HG03342 (cell line): ENCODE measurements at regions not wholly inside any gene's neighbourhood (a gene's known extent, or its start where the extent isn't known, plus 50 kb on each side); places are given as distances from the start of the nearest gene placed in this dataset.
"Not testable (repeated sequence)": the region's sequence is repeated elsewhere in the genome, so short reads cannot be mapped to it uniquely, and the experiment has no call there.

ENCODE experiments used
- ATAC-seq: cut with Tn5 transposase; IDR thresholded peaks from one replicate; pipeline ENCODE4 v1.9.1; 2021; ENCODE audit warnings: mild to moderate bottlenecking, moderate library complexity; ENCODE audit not compliant: unreplicated experiment

DNA sequence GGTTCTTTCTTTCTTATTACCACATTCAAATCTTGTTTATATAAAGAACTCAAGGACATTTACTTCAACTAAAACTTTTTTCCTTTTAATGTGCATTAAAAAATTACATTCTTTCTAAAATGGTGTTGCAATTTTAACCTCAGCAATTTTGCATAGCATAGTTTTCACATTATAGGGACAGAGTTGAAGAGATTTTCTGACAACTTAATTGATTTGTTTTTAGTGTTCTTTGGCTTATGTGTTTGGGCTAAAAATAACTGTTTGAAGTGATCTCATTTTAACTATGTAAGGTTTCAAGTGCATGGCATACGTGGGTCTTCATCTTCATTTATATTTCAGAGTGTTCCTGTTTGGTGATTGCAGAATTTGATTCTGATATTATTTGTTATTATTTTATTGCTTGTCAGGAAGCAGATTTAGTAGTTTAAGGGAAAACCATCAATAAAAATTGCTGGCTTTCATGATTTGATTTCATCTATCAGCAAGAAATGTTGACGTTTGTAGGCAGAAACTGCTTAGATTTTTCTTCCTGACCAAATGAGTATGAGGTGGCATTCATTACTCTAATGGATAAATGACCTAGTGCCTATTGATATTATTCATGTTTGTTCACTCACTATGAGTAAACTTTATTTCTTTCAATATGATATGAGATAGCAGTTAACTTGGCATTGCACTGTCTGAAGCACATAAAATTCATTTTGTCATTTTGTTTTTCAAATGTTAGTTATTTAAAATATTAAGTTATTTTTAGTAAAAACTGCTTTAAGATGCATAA, 398.4 kb downstream of the NUP35 start:
- no peak for ATAC-seq

DNA sequence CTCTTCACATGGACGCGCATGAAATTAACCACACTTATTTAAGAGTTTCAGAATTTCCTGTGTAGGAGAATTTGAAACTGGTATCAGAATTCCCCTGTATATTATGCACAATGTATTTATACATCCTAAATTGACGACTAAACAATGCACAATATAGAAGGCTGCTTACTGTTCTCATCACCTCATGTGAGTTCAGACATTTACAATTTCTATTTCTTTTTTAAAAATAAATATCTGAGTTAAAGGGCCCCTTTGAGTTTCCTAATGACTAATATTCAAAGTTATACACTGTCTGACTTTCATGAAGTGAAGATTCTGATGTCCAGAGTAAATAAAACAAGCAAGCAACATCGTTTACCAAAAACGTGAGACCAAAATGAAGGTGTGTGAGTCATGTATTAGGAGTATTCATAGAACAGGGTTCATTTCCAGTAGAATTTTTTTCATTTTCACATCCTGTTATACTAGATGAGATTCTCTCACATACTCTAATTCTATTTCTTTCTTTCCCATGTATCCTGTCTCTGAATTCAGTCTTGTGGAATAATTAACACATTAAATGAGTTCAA, 406.2 kb downstream of the NUP35 start:
- peak; percentile 56 for ATAC-seq

DNA sequence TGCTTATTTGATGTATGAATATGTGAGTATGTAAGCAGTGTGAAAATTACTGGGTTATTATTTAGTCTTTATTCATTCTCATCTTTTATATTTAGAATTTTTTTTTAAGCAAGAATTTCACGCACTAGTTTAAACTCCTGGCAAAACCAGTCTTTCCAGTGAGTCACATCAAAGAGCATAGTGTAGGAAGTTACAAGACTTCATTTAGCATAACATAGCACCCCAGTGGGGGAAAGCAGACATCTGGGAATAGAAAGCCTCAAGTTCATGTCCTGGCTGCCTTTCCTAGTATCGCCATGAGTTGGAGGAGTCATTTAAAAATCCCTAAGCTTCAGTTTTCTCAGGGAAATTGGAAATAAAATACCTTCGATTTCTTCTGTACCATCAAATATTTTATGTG, 408.3 kb downstream of the NUP35 start:
- no peak for ATAC-seq

DNA sequence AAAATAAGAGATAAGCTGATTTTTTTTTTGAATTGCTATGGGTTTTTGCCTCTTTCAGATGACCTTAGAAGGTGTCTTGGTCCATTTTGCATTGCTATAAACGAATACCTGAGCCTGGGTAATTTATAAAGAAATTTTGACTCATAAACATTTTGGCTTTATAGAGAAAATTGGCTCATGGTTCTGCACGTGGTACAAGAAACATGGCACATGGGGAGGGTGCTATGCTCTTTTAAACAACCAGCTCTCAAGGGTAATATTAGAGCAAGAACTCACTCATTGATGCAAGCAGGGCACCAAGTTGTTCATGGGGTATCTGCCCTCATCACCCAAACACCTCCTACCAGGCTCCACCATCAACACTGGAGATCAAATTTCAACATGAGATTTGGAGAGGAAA, 408.8 kb downstream of the NUP35 start:
- no peak for ATAC-seq

DNA sequence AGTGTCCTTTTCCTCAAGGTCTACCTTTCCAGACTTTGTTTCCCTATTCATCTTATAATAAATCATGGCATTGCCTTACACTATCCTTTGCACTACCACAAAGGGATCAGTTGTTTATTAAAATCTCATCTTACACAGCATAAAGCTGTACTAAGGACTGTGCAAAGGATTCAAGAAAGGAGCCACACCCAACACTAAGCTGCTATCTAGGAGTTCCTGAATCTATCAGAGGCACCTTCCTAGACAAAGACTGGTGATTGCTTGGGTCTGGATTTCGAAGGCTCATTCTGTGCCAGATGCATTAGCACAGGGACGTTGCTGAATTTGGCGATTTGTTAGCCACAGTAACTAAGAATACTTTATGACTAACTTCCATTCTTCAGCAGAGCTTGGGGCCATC, 412.0 kb downstream of the NUP35 start:
- no peak for ATAC-seq

DNA sequence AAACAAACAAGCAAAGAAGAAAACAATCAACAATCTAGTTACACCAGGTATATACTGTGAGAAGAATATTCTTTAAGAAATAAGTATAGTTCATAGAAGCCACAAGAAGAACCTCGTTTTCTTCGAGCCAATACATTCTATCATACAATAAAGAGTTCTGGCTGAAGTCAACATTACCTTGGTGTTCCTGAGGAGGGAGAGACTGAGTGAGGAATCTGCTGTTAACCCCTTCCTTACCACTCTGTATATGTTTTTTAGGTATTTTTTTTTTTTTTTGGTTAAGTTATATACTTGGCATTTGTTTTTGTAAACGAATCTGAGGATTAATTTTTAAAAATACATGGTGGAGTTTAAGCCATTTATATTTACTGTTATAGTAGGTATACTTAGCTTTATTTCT, 412.5 kb downstream of the NUP35 start:
- ATAC-seq = no peak

DNA sequence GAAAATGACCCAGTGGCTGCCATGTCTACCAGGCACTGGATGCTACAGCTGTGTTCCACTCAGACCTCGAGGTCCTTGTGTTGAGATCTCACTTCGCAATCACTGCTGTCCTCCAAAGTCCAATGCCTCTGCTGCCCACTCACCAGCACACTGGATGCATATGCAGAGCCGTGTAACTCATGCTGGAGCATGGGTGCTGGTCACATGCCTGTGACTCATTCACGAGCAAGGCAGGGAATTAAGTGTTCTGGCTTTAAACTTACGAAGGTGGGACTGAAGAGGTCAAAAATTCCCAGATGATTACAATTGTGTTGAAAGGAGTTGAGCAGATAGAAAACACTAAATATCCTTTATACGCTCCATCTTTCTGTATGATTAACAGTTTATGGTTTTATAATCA, 417.5 kb downstream of the NUP35 start:
- no peak for ATAC-seq

DNA sequence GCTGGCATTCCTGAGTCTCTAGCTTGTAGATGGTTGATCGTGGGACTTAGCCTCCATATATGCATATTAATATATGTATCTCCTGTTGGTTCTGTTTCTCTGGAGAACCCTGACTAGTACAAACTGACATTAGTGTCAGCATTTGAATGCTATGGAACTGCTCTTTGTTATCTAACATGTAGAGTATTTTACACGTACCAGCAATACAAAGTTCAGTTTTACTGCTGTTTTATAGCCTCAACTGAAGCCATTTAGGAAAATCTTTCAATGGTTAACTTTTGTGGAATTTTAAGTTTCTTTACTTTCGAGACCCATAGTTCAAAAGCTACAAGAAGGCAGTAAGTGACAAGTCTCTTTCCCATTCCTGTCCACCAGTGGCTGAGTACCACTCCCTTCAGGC, 418.4 kb downstream of the NUP35 start:
- ATAC-seq = no peak

DNA sequence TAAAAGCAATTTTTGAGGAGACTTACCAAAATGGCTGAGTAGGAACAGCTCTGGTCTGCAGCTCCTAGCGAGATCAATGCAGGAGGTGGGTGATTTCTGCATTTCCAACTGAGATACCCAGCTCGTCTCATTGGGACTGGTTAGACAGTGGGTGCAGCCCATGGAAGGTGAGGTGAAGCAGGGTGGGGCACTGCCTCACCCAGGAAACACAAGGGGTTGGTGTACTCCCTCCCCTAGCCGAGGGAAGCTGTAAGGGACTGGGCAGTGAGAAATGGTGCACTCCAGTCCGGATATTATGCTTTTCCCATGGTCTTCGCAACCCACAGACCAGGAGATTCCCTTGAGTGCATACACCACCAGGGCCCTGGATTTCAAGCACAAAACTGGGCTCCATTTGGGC, 419.0 kb downstream of the NUP35 start:
- no peak for ATAC-seq

DNA sequence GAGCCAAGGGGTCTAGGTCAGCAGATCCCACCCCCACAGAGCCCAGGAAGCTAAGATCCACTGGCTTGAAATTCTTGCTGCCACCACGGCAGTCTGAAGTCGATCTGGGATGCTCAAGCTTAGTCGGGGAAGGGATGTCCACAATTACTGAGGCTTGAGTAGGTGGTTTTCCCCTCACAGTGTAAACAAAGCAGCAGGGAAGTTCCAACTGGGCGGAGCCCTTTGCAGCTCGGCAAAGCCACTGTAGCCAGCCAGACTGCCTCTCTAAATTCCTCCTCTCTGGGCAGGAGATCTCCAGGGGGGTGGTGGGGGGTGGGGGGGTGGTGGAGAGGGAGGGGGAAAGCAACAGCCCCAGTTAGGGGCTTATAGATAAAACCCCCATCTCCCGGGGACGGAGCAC, 419.5 kb downstream of the NUP35 start:
- ATAC-seq = peak; percentile 94

DNA sequence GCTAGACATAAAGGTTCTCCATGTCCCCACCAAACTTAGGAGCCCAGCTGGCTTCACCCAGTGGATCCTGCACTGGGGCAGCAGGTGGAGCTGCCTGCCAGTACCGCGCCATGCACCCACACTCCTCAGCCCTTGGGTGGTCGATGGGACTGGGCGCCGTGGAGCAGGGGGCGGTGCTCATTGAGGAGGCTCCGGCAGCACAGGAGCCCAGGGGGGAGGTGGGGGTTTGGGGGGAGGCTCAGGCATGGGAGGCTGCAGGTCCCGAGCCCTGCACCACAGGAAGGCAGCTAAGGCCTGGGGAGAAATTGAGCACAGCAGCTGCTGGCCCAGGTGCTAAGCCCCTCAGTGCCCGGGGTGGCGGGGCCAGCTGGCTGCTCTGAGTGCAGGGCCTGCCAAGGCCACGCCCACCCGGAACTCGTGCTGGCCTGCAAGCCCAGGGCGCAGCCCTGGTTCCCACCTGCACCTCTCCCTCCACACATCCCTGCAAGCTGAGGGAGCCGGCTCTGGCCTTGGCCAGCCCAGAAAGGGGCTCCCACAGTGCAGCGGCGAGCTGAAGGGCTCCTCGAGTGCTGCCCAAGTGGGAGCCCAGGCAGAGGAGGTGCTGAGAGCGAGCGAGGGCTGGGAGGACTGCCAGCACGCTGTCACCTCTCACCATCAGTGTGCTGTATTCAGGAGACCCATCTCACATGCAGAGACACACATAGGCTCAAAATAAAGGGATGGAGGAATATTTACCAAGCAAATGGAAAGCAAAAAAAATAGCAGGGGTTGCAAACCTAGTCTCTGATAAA, 422.5 kb downstream of the NUP35 start:
- ATAC-seq = not testable (repeated sequence)

DNA sequence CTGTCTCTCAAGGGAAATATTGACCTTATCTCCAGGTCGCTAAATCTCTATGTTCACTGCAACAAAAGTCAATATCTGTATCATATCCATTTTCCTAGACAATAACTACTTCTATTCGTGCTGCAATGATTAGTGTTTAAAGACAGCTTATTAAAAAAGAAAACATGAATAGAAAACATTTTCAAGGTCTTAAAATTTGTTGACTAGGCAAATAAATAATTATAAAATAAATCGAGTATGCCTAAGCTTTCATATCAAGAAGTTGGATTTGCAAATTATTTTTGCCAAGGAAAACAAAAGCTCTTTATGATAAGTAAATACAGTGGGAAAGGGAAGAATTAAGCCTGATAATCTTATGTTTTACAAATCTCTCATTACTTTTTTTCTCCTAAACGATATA, 428.5 kb downstream of the NUP35 start:
- ATAC-seq = no peak

DNA sequence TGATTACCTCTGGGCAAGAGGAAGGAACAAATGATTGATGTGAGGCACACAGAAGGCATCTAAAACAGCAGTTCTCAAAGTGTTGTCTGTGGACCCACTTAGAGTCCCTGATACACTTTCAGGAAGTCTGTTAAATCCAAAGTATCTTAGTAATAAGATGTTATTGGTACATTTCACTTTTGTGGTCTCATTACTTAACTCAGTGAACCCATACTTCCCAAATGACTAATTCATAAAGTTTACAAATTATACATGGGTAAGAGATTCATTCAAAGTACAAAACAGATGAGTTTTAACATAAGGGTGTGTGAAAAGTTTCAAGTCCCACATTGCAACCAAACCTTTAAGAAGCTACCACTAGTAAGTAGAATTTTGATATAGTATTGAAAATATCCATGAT, 440.5 kb downstream of the NUP35 start:
- no peak for ATAC-seq

DNA sequence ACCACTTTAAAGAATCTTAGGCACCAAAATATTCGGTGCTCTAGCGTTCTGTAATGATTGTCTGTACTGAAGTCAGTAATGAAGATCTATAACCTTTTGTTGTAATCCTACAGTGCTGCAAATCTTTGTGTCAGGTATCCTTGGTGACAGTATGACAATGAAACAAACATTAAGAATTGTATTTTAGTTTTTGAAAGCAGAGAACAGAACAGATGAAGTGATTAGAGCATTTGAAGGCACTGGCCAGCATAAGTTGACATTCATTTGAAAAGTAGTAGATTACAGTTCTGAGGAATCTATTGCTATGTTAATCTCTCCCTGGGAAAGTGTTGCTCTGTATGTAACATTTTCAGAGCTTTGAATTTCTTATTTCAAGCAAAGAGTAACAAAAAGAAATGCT, 451.2 kb downstream of the NUP35 start:
- ATAC-seq = no peak

DNA sequence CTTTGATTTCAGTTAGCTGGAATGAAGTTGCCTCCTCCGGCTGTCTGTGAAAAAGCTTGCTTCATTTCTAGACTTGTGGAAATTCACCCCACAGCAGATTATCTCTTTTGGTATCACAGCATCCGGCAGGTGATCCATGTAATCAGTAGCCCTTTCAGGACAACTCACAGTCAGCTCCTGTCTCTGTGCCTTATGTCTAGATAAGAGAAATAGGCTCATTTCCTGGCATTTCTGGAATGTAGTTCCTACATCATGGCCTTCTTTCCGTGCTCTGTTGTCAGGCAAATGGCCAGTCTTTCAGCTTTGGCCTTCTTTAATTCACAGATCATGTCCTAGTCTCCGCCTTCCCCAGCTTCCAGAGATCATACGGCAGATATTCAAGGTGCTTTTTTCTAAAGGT, 455.4 kb downstream of the NUP35 start:
- ATAC-seq = no peak

DNA sequence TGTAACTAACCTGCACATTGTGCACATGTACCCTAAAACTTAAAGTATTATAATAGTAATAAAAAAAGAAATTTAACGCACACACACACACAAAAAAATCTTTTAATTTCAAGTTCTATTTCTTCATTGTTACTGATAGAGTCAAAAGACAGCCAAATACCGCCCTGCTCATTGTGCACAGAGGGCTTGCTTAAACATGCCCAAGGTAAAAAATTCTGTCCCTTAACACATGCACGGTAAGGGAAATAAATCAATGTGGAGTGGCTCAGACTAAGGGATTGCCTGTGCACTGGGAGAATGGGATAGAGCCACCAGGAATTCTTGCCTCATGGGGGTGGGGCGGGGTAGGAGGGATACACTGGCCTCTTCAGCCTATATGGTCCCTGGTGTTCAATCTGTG, 468.0 kb downstream of the NUP35 start:
- ATAC-seq = no peak

DNA sequence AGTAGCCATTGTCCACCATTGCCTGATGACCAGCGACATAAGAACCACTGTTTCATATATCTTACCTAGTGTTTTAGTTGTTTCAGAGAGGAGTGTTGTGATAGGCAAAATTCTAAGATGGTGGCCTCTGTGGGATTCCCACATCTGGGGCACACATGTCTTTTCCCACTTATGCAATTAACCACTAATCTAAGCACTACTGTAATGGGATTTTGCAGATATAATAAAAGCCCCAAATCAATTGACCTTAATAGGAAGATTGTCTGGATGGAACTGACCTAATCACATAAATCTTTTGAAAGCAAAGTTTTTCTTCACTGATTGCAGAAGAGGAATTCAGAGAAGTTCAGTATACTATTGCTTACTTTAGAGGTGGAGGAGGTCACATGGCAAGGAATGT, 469.9 kb downstream of the NUP35 start:
- ATAC-seq = no peak

DNA sequence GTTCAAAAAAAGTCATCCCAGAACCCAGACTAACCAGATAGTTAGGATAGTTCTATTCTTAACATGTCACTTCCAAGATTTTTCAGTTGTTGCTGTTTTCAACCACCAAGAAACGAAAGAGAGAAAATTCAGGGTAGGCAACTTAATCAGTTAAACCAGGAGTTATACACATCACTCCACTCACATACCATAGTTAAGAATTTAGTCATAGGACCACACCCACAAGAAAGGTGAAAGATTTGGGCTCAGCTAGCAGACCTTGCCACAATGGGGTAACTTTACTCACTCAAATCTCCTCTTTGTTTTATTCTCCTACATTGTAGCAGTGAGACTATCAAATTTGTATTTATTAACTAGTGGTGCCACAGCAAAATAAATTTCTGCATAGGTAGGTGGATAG, 473.6 kb downstream of the NUP35 start:
- no peak for ATAC-seq

DNA sequence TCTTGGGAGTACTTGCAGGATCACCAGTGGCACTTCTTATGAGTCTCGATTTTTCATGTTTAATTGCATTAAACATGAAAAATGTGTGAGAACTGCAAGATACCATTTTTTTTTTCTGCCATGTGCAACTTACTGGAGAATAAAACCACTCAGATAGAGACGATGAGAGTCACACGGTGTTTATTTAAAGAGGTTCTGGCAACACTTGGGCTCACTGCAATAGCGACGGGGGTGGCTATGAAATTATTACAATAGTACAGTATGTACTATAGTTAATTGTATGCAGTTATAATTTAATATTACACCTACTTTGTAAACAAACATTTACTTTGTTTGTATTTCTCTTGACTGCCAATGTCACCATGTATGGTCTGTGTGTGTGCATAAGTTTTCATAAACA, 479.8 kb downstream of the NUP35 start:
- ATAC-seq = no peak

DNA sequence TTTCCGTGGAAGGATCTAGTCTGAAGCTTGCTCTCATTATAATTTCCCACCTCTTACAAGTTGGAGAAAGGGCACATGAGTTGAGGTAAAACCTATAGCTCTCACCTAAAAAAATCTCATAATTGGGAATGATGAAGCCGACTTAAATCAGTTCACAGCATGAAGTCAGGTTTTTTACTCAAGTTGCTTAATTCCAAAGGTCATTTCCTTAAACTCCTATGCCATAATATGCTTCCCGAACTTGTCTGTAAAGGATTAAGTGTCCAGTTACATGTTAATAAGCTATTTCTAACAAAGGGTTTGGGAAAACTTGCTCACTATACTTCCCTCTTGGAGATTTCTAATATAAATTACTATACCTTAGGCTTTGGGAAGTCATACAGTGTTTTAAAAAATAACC, 481.2 kb downstream of the NUP35 start:
- ATAC-seq = no peak

DNA sequence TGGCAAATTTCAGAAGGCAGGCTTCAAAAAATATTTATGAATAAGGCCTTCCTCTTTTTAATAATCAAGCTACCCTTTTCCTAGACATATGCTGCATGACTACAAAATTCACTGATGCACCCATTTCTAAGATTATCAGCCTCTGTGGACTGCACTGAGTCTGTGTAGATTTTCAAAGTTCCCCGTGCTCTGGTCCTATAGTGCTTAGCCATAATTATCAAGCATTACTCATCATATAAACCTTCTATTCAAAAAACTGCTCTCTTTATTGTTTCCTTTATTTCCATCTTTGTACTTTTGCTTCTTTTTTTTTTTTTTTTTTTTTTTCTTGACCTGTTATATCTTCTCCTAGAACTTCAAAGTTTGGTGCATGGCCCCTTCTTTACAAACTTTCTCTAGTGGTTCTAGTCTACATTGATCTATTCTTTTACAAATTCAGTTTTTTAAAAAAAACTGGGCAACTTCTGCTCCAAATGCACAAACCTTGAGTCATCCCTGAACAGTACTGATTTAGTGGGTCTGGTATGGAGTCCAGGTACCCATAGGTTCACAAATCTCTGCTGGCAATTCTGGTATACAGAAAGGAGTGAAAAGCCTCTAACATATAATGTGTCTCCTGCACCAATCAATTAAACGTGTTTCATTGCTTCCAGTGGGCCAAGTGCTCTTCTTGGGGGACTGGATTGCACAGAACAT, 481.9 kb downstream of the NUP35 start:
- no peak for ATAC-seq

DNA sequence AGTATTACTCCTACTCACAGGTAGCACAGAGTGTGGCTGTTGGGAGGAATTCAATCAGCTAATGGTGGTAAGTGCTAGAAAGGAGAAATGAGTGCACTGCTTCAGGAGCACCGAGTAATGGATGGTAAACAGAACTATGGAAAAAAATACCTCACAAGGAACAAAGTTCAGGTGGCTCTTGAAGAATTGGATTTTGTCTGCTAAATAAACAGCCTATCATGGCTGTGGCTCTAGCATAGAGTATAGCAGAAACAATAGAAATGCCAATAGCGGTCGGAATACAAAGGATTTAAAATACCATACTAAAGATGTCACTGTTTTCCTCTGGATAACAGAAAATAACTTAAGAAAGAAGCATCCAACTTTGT, 482.5 kb downstream of the NUP35 start:
- no peak for ATAC-seq
